Activated naive CD8-positive, alpha-beta T cell treated with anti-CD3 and anti-CD28 coated beads, Interleukin-2, amount 50 U/mL, for 24 hours (primary cell): ENCODE measurements at regions not wholly inside any gene's neighbourhood (a gene's known extent, or its start where the extent isn't known, plus 50 kb on each side); places are given as distances from the start of the nearest gene placed in this dataset.

ENCODE experiments used
- ATAC-seq: fragments of 150-1000 bp; cut with Tn5 transposase; one replicate; pipeline ENCODE4 v1.10.0; 2021
- DNase-seq: peaks from one replicate; pipeline ENCODE4 v3.0.0; 2021
- H3K27ac Mint-ChIP-seq: one replicate; pipeline ENCODE4 v1.8.0; 2021; ENCODE audit warnings: mild to moderate bottlenecking, mixed read lengths
- H3K27me3 Mint-ChIP-seq: one replicate; pipeline ENCODE4 v1.8.0; 2021; ENCODE audit warnings: mixed read lengths
- H3K36me3 Mint-ChIP-seq: one replicate; pipeline ENCODE4 v1.8.0; 2021; ENCODE audit warnings: low read depth, mixed read lengths
- H3K4me1 Mint-ChIP-seq: one replicate; pipeline ENCODE4 v1.8.0; 2021; ENCODE audit warnings: mixed read lengths
- H3K4me3 Mint-ChIP-seq: one replicate; pipeline ENCODE4 v1.8.0; 2021; ENCODE audit warnings: mild to moderate bottlenecking, moderate library complexity, mixed read lengths
- H3K9me3 Mint-ChIP-seq: one replicate; pipeline ENCODE4 v1.8.0; 2021; ENCODE audit warnings: mixed read lengths

DNA sequence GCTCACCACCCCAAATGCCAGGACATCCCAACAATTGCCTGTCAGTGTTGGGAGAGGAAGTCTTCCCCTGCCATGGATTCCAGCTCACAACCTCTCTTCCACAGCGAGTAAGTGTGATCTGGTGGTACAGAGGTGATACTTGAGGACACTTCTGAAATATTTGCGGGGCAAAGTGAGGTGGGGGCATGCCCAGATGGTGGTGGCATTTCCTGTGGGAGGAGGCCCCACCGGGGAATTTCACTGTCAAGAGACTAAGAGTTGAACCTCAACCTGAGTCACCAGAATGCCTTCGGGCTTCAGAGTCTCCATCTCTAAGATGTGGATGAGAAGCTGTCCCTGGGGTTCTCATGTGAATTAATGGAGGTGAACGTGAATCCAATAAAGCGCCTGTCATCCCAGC is 122.3 kb upstream of the RFLNA start:
- H3K36me3 Mint-ChIP-seq = no peaks in the 10 kb centered on the region
- H3K4me3 Mint-ChIP-seq = no peak overlapping the region
- H3K9me3 Mint-ChIP-seq = peaks cover 3% of the 10 kb centered on the region
- H3K27ac Mint-ChIP-seq = no peak overlapping the region
- H3K4me1 Mint-ChIP-seq = no peaks in the 10 kb centered on the region
- ATAC-seq (no peak), DNase-seq (no peak)
- peaks cover 4% of the 10 kb centered on the region for H3K27me3 Mint-ChIP-seq

DNA sequence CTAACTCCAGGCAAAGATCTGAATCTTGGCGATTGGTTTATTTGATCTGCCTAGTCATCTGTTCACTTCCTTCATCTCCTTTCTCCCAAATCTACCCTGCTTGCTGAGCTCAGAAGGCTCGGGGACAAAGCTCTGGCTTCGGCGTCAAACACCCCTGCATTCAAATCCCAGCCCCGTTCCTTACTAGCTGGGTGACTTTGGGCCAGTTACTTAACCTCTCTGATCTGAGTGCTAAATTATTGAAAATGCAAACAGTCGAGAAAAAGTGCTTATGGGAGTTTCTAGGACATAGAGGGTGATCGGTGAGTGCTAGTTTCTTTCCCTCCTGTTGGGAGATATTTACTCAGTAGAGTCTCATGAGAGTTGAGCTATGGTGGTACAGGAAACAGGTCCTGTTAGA is 121.2 kb upstream of the RFLNA start:
- DNase-seq (no peak), ATAC-seq (no peak)
- no peak overlapping the region for H3K4me3 Mint-ChIP-seq
- H3K27me3 Mint-ChIP-seq = peaks cover 5% of the 10 kb centered on the region
- no peaks in the 10 kb centered on the region for H3K36me3 Mint-ChIP-seq
- peaks cover 3% of the 10 kb centered on the region for H3K9me3 Mint-ChIP-seq
- H3K4me1 Mint-ChIP-seq = no peaks in the 10 kb centered on the region
- H3K27ac Mint-ChIP-seq = no peak overlapping the region

DNA sequence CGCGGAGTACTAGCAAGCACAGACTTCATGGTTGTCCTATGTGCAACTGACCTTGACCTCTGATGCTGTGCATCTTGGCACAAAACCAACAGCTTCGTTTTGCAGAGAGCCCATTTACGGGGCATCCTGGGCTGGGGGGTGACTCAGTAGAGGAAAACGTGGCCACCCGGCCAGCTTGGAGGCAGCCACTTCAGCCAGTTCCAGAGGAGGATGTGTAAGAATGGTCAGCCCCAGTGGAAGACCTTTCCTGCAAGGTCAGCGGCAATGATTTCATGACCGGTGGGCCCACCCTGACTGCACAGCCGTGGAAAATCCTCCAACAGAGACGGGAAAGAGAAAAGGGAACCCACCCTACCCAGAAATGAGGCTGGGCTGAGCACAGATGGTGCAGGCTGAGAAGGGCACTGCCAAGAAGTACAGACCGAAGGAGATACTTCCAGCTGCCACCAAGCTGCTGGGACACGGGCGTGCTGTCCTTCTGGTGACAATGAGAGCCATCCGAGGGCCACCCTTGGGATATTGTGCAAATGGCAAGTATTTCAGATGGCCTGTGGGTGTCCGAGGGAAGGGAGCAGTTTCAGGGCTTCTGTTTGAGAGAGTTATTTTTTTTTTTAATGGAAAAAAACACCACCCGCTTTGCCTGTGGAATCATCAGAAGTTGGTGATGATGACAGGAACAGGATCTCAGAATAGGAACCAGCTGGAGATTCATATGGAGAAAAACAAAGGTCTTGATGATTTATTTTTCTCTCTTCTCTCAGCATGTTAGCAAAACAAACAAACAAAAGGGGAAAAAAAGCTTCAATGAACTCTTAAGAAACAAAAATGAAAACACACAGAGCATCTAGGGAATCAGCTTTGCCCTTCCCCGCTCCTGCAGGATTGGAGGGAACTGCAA is 120.2 kb upstream of the RFLNA start:
- no peak overlapping the region for H3K27ac Mint-ChIP-seq
- H3K4me3 Mint-ChIP-seq = no peak overlapping the region
- peaks cover 5% of the 10 kb centered on the region for H3K27me3 Mint-ChIP-seq
- H3K36me3 Mint-ChIP-seq = no peaks in the 10 kb centered on the region
- ATAC-seq (no peak), DNase-seq (no peak)
- no peaks in the 10 kb centered on the region for H3K9me3 Mint-ChIP-seq
- no peaks in the 10 kb centered on the region for H3K4me1 Mint-ChIP-seq

DNA sequence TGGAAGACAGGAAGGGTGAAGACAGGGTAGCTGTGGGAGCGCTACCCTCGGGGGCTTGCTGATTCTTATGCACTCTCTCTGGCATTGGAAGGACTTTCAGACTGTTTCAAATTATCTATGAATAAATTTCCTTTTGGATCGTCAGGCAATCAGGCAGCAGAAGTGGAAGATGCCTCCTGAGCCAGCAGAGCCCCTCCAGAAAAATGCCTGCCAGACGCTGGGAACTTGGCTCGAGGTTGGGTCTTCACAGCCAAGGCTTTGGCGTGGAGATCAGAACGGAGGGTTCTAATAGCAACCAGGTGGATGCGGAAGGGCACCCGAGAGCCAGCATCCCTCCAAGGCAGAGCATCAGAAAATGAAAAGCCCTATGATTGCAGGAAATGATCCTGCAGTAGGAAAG is 119.2 kb upstream of the RFLNA start:
- H3K36me3 Mint-ChIP-seq = no peaks in the 10 kb centered on the region
- ATAC-seq (no peak), DNase-seq (no peak)
- no peak overlapping the region for H3K27ac Mint-ChIP-seq
- H3K4me1 Mint-ChIP-seq = no peaks in the 10 kb centered on the region
- no peak overlapping the region for H3K4me3 Mint-ChIP-seq
- H3K27me3 Mint-ChIP-seq = peaks cover 5% of the 10 kb centered on the region
- H3K9me3 Mint-ChIP-seq = no peaks in the 10 kb centered on the region

DNA sequence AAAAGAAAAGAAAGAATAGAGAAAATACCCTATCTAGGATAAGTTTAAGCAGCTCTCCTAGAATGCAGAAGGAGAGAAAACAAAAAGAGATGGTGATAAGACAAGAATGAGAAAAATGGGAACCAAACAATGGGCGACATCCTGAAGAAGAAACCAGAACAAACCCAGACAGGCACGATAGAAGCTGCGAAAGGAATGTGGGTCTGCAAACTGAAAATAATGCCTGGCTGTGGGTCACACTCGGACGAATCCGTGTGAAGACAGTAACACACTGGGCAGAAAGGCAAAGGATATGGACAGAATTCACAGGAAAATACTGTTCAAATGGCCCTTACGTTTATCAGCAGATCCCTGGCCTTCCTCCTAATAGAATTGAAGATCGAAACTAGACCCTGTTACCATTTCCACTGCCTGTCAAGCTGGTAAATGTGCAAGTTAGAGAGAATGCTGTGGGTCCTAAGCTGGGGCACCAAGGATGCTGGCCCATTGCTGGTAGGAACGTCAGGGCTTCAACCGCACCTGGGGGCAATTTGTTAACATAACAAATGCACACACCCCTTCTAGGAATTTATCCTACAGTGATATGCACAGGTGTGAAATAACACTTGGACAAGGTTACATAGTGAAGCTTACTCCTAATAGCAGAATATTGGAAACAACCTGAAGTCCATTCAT is 117.5 kb upstream of the RFLNA start:
- ATAC-seq (no peak), DNase-seq (no peak)
- Mint-ChIP-seq H3K36me3 (no peaks in the 10 kb centered on the region), H3K27ac (no peak overlapping the region), H3K27me3 (peaks cover 5% of the 10 kb centered on the region), H3K4me3 (no peak overlapping the region), H3K9me3 (no peaks in the 10 kb centered on the region), H3K4me1 (no peaks in the 10 kb centered on the region)

DNA sequence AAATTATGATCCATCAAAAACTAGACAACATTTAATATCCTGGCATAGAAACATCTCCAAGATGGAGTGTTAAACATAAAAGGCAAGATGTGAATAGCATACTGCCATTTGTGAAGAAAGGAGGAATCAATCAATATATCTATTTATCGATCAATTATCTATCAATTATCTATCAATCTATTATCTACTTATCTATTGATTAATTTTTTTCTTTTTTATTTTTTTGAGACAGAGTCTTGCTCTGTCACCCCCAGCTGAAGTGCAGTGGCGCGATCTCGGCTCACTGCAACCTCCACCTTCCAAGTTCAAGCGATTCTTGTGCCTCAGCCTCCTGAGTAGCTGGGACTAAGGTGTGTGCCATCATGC is 117.0 kb upstream of the RFLNA start:
- ATAC-seq (no peak), DNase-seq (no peak)
- H3K4me3 Mint-ChIP-seq = no peak overlapping the region
- H3K4me1 Mint-ChIP-seq = no peaks in the 10 kb centered on the region
- H3K27ac Mint-ChIP-seq = no peak overlapping the region
- H3K9me3 Mint-ChIP-seq = no peaks in the 10 kb centered on the region
- H3K27me3 Mint-ChIP-seq = peaks cover 5% of the 10 kb centered on the region
- no peaks in the 10 kb centered on the region for H3K36me3 Mint-ChIP-seq

DNA sequence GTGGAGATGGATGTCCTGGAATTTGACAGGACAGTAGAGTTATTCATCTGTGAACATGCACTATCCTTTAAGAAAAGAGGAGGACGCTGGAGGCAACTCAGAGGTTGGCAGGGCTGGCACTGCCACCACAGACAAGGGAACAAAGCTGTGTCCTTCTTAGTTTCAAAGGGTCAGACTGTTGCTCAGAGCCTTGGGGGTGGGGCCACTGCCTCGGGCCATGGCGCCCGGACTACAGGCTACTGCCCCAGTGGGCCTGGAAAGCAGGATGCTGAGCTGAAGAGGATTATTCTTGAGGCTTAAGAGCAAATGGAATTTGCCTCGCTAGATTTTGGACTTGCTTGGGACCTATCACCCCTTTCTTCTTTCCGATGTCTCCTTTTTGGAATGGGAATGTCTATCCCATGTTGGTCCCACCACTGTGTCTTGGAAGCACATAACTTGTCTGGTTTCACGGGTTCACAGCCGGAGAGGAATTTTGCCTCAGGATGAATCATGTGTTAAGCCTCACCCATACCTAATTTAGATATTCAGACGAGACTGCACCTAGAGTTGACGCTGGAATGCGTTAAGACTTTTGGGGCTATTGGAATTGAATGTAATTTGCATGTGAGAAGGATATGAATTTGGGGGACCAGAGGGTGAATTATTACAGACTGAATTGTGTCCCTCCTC is 114.8 kb upstream of the RFLNA start:
- Mint-ChIP-seq H3K4me1 (no peaks in the 10 kb centered on the region), H3K9me3 (no peaks in the 10 kb centered on the region), H3K36me3 (no peaks in the 10 kb centered on the region), H3K27me3 (peaks cover 3% of the 10 kb centered on the region), H3K27ac (no peak overlapping the region), H3K4me3 (no peak overlapping the region)
- no peak for ATAC-seq
- DNase-seq = no peak

DNA sequence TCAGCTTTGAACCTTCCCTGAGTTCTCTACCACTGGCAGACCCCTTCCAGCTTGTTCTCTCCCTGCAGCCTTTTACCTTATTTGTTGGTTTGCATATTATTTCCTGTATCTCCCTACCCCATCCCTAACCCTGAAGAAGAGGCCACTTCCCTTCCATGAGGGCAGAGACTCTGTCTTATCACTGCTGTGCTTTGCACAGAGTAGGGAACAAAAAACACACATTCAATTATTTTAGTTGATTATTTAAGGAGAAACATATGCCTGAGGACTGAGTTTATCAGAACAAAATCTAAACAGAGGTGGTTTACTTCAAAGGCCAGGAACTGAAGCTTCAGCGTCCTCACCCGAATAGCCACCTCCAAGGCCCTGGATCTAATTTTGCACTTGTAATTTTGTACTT is 111.7 kb upstream of the RFLNA start:
- Mint-ChIP-seq H3K4me3 (no peak overlapping the region), H3K9me3 (no peaks in the 10 kb centered on the region), H3K27me3 (peaks cover 1% of the 10 kb centered on the region), H3K36me3 (no peaks in the 10 kb centered on the region), H3K4me1 (no peaks in the 10 kb centered on the region), H3K27ac (no peak overlapping the region)
- no peak for DNase-seq
- ATAC-seq = no peak

DNA sequence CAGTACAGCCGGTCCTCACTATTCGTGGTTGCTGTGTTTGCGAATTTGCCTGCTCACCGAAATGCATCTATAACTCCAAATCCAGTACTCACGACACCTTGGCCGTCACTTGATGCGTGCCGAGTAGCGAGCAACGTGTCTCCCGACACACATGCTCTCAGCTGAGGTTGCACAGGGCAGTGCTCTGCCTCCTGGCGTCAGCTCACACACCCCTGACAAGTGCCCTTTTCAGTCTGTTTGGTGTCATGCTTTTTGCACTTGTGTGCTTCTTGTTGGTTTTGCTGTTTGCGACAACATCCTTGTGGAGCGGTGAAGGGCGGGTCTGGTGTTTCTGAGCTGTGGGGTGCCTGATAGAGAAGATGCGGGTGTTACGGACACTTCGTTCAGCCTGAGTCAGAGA is 110.4 kb upstream of the RFLNA start:
- no peak for DNase-seq
- Mint-ChIP-seq H3K27ac (no peak overlapping the region), H3K4me1 (no peaks in the 10 kb centered on the region), H3K4me3 (no peak overlapping the region), H3K9me3 (no peaks in the 10 kb centered on the region), H3K36me3 (no peaks in the 10 kb centered on the region), H3K27me3 (no peaks in the 10 kb centered on the region)
- ATAC-seq = no peak

DNA sequence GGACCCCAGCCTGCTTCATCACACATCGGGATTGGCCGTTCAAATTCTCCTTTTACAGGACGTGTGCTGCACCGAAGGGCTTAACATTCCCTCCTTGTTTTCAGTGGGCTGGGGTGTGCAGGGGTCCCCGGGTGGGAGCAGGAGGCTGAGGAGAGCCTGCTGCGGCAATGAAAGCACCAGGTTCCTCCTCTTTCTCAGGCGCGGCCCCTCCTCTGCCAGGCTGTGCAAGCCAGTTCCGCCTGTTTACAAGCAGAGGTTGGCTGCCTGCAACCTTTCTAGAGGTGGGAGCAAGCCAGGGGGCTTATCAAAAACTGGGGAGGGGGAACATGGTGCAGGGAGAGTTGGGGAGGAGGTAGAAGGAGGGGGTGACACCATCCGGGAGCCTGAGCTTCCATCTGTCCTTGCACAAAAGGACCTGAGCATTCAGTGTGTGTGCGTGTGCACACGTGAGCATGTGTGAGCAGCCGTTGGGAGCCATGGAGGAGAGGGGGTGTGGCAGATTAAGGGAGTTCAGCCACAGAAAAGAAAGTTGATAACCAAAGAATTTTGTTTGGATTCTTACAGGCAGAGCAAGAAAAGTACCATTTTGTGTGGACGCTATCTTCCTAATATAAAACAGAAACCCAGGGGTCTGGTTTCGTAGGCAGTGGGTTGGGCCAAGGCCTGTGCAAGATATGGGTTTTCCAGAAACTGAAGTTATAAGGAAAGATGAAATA is 108.8 kb upstream of the RFLNA start:
- no peak for DNase-seq
- Mint-ChIP-seq H3K9me3 (no peaks in the 10 kb centered on the region), H3K36me3 (no peaks in the 10 kb centered on the region), H3K27ac (no peak overlapping the region), H3K4me3 (no peak overlapping the region), H3K4me1 (no peaks in the 10 kb centered on the region), H3K27me3 (no peaks in the 10 kb centered on the region)
- no peak for ATAC-seq

DNA sequence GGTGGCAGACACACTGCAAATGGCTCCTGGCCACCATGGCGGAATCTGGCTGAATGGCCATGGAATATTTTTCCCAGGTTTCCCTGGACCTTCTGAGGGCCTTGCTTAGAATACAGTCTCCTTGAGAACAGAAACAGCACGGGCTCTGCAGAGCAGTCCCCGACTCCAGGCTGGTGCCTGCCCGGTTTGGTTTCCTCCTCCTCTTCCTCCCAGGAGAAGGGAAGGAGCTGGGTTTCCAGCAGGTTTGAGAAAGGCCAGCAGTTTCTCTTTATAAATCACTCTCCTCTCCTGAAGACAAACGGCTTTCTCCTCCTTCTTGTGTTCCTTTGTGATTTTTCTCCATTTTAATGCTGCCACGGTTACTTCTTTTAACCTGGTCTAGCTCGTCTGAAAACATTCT is 106.8 kb upstream of the RFLNA start:
- no peak for DNase-seq
- Mint-ChIP-seq H3K4me3 (no peak overlapping the region), H3K27ac (no peak overlapping the region), H3K36me3 (no peaks in the 10 kb centered on the region), H3K4me1 (no peaks in the 10 kb centered on the region), H3K27me3 (no peaks in the 10 kb centered on the region), H3K9me3 (no peaks in the 10 kb centered on the region)
- no peak for ATAC-seq

DNA sequence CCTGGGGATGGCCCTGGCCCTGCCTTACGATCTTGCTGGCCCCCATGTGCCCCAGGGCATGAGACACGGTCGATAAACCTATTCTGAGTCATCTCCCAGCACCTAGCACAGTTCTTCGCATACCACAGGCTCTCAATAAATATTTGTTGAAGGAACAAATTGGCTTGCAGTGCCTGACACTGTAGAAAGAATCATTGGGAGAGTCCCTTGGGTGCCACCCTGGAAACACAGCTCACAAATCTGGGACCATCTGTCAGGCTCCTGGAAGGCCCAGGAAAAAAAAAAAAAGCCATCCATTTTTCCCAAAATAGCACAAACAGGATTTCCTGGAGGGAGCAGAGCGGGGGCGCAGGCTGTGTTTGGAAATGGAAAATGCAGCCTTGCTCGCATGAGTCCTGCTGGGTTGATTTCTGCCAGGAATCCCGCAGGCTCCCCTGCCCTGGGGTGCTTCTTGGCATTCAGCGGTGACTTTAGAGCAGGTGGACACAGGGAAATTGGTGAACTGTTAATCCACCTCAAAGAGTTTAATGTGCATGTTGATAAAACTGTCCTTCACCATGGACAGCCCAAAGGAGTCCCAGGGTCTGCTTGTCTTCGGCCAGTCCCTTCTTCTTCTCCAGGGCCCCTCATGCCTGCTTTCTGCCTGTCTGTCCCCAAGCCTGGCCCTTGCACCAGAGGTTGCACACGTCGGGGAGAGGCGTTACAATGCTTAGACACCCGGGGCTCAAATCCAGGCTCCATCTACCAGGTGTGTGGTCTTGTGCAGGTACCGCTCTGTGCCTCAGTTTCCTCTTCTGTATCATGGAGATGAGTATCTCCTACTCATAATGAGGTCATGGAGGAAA is 106.1 kb upstream of the RFLNA start:
- no peaks in the 10 kb centered on the region for H3K36me3 Mint-ChIP-seq
- DNase-seq (no peak), ATAC-seq (no peak)
- H3K4me1 Mint-ChIP-seq = no peaks in the 10 kb centered on the region
- H3K9me3 Mint-ChIP-seq = no peaks in the 10 kb centered on the region
- H3K4me3 Mint-ChIP-seq = no peak overlapping the region
- H3K27ac Mint-ChIP-seq = no peak overlapping the region
- H3K27me3 Mint-ChIP-seq = no peaks in the 10 kb centered on the region

DNA sequence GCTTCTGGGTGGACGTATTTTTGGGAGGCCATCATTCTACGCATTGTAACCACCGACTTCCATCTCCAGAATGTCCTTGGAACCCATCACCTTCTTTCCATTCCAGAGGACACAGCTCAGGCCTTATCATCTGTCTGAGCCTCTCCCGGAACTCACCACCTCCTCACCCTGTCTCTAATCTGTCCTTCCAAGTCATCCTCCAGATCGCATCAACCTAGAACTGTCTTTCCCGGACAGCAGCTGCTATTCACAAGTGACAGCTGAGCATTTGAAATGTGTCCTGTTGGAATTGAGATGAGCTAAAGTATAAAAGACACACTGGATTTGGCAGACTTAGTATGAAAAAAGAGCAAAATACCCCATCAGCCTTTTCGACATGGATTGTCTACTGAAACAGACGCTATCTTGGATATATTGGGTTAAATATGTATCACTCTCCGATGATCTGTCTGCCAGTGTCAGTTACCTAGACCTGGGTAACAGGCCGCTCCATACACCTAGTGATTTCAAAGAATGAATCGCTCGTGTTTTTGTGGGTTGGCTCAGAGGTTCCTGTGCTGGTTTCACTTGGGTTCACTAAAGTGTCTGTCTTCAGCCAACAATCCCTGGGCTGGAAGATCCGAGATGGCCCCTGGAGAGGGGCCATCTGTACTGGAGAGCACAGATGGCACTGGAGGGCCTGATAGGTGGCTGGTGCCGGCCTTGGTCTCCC is 104.4 kb upstream of the RFLNA start:
- H3K4me3 Mint-ChIP-seq = no peak overlapping the region
- H3K9me3 Mint-ChIP-seq = no peaks in the 10 kb centered on the region
- H3K27ac Mint-ChIP-seq = no peak overlapping the region
- no peaks in the 10 kb centered on the region for H3K4me1 Mint-ChIP-seq
- H3K27me3 Mint-ChIP-seq = no peaks in the 10 kb centered on the region
- DNase-seq (no peak), ATAC-seq (peak; percentile 25)
- no peaks in the 10 kb centered on the region for H3K36me3 Mint-ChIP-seq
